ENCODE measurements at regions not wholly inside any gene's neighbourhood (a gene's known extent, or its start where the extent isn't known, plus 50 kb on each side); places are given as distances from the start of the nearest gene placed in this dataset.

- TF ChIP-seq CTCF (IDR thresholded peaks at IDR 0.05; ENCODE audit: low read depth, low read length, missing input control) (no peak), REST (IDR thresholded peaks at IDR 0.05) (no peak), MAX (IDR thresholded peaks at IDR 0.05) (no peak), EGR1 (IDR thresholded peaks at IDR 0.05; ENCODE audit: low read depth in 2 of 2) (no peak), ZBTB33 (IDR thresholded peaks at IDR 0.05) (no peak), NR2F2 (IDR thresholded peaks at IDR 0.05) (no peak)
Measured at GRCh38 chr4:54516556-54517215, 141.1 kb upstream of the KIT start.
